GM19397 (cell line): ENCODE measurements at regions not wholly inside any gene's neighbourhood (a gene's known extent, or its start where the extent isn't known, plus 50 kb on each side); places are given as distances from the start of the nearest gene placed in this dataset.
A peak's percentile ranks its signal among the peaks of the same experiment; 100 is the strongest.

Experiments
- ATAC-seq: cut with Tn5 transposase; IDR thresholded peaks from one replicate; pipeline ENCODE4 v1.9.1; 2021; ENCODE audit warnings: mild to moderate bottlenecking, moderate library complexity; ENCODE audit not compliant: unreplicated experiment

GRCh38 chr2:160994141-160995002 is 165.9 kb upstream of the TANK start:
- peak; percentile 87 for ATAC-seq

DNA sequence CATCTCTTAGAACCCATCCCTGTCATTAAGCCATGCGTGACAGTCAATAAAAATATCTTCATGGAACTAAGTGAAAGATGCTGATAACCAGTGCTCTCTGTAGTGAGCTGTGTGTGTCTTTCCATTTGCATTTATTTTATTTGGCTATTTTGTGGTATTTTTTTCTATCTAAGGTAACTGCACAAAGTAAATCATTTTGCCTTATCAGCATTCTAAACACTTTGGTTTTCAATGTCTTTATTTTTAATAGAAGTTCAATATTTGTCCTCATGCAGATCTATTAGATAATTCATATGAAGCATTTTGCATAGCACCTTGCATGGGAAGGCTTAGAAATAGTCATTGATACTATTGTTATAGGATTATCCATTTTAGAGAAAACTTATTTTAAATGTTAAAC is 163.6 kb upstream of the TANK start:
- no peak for ATAC-seq

GRCh38 chr2:161004379-161004778 is 155.8 kb upstream of the TANK start:
- ATAC-seq, result no peak

DNA sequence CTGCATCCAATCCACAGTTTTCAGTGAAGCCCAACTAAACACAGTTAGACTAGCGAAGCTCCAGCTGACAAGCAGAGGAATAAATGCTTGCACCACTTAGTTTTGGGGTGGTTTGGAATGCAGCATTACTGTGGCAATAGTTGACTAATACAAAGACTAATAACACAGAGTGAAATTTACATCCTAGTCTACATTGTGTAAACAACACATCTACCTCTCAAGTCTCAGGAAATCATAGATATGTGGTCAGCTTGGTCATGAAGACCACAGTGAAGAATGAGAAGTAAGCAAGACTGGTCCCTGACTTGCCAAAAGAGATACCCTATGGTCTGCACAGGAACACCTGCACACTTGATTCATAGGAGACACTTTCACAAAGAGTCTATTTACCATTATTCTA is 155.1 kb upstream of the TANK start:
- no peak for ATAC-seq

GRCh38 chr2:161008311-161008710 is 151.9 kb upstream of the TANK start:
- ATAC-seq, result no peak

- no peak for ATAC-seq
Observed at GRCh38 chr2:161010503-161011015, 149.7 kb upstream of the TANK start.

DNA sequence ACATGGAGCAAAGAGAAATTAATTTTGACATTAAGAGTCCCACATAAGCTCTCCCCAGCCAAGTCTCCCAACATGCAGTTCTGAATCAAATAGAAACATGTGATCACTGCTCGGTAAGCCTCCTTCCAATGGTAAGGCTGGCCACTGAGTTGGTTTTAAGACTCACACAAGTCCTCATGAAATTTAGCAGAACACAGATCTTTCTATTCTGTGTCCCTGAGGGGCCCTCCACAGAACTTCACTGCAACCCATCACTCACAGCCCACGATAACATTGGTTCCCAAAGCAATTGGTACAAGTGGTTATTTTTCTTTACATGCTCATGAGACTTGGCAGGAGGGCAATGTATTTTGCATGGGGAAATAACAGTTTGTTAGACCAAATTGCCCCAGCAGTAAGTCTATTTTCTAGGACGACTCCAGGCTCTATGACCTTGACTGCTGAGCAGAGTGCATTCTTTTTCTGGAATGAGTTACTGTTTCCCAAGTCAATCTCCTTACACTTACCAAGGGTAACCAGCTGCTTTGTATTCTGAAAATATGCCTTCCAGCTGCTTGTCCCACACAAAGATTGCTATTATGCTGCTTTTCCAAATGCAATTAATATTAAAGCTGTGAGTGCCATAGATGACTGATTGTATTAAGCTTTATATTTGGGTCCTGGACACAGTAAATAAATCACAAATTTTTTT is 142.3 kb upstream of the TANK start:
- ATAC-seq, result no peak

DNA sequence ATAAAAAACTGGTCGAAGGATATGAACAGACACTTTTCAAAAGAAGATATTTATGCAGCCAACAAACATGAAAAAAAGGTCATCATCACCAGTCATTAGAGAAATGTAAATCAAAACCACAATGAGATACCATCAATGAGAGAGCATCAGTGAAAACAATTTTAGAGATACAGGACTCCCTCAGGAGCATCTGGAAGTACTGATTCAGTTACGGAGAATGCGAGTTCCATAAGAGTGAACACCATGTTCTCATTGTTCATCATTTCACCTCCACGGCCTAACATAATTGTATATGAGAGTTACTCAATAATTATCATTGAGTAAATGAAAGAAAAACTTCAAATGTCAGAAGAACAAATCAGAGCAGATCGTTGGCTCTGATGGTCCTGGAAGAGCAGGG is 140.9 kb upstream of the TANK start:
- no peak for ATAC-seq

DNA sequence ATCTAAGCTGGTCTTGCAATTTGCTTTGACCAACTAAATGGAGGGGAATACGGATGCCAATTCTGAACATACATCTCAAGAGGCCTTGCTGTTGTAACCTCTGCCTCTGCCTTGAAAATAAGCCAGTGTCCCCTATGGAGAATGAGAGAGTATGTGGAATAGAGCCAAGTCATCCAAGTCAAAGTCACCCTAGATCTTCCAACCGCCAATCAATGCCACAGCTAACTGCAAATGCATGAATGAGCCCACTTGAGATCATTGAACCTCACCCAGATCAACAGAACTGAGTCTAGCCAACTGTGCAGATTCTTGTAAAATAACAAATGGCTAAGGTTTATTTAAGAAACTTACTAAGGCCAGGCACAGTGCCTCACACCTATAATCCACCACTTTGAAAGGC is 139.8 kb upstream of the TANK start:
- ATAC-seq, result no peak

DNA sequence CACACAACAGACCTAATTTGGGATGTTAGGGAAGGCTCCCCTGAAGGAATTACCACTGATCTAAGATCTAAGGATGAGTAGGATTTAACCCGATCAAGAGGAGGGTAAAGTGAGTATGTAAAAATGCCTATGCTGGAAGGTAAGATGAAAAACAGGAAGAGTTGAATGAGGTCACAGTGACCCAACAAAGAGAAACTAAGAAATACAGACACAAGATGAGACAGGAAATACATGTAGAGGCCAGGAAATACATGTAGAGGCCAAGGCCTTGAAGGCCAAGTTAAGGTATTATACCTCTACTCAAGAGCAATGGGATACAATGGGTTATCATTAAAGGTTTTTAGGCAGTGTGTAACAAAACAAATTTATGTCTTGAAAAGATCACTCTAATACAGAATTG is 131.6 kb upstream of the TANK start:
- no peak for ATAC-seq

GRCh38 chr2:161029321-161029720 is 130.9 kb upstream of the TANK start:
- no peak for ATAC-seq

DNA sequence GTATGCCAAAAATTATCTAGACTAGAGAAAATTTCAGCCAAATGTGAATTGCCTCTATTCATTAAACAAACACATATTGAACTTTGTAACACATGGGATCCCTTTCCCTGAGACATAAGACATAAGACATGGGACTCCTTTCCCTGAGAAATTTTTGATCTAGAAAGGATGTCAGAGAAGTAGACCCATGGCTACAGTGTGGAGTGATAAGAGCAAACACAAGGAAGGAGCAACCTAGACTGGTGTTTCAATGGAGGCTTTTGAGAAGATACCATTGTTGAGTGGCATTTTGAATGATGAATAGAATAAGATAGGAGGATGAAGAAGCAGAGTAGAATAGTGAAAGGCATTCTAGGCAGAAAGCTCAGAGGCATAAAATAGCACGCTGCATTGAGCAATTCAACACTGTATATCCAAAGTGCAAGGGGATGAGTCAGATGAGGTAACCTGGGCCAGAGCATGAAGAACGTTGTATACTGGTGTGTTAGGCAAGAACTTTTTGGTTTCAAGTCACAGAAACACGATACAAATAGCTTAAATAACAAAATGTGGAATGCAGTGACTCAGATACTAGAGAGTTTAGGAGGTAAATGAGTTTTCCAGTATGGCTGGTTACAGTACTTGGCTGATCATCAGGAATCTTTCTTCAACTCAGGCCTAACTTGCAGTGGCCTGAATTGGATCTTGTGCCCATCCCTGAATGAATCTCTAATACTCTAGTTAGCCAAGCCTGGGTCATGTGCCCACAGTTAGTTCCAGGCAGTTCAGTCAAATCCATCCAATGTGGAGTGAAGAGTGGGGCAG is 129.8 kb upstream of the TANK start:
- no peak for ATAC-seq

- no peak for ATAC-seq
Observed at GRCh38 chr2:161031511-161031910, 128.7 kb upstream of the TANK start.

- ATAC-seq, result no peak
Observed at GRCh38 chr2:161032635-161033034, 127.6 kb upstream of the TANK start.

GRCh38 chr2:161033059-161033660 is 127.1 kb upstream of the TANK start:
- no peak for ATAC-seq

DNA sequence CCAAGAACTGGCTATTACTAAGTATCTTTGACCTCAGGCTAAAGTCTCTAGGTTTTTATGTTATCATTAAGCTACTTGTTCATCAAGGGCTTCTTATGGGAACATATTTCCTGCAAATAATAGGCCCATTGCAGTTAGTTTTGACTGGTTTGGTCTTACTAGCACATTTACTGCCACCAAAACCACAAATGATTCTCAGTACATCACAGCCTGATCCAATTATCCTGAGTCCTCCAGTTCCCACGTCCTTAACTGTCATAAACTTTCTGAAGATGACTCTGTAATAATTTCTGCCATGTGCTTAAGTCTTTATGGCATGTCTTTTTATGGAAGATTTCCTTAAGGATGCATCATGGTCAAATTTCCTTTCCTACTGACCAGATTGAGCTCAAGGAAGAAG is 123.3 kb upstream of the TANK start:
- ATAC-seq, result no peak

DNA sequence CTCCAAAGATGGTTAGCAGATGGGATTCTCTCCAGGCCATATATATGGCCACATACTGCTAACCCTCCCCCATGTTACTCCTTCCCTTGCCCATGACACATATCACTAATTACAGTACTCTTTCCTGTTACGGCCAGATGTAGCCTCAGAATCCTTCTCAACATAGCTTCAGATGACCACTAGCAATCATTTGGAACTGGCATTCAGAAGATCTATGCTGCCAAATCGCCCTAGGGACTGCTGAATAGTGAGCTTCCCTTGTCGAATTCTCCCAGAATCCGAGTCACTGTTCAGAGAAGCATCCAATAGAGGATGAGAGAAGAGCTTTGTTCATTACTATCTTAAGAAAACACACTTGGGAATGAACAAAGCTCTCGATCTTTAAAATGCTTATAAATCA is 121.2 kb upstream of the TANK start:
- no peak for ATAC-seq

DNA sequence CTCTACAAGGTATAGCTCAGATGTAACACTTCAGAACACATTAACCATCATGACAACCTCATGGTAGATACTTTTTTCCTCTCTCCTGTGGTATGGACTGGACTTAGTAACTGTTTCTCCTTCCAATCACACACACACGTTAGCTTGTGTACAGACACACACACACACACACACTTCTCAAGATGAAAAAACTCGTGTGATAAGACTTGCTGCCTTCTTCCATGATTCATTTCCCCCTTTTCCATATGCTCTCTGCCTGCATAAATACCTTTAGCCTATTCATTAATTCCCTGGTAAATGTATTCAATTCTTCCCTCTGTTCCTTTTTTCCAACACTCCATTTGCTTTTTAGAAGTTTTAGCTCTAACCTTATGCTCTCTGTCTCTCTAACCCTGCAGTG is 118.9 kb upstream of the TANK start:
- no peak for ATAC-seq

- ATAC-seq, result no peak
Observed at GRCh38 chr2:161042990-161043625, 117.1 kb upstream of the TANK start.

- ATAC-seq, result no peak
Observed at GRCh38 chr2:161044095-161044865, 115.9 kb upstream of the TANK start.
